ENCODE measurements at regions not wholly inside any gene's neighbourhood (a gene's known extent, or its start where the extent isn't known, plus 50 kb on each side); places are given as distances from the start of the nearest gene placed in this dataset.

GRCh38 chr3:73225991-73226390 is 164.5 kb downstream of the EBLN2 start:
- TF ChIP-seq POLR2A (IDR thresholded peaks at IDR 0.05) (no peak), CTCF (IDR thresholded peaks at IDR 0.05) (no peak)
- no peak overlapping the region for H3K4me3 ChIP-seq
- no peaks in the 10 kb centered on the region for H3K9me3 ChIP-seq
- no peaks in the 10 kb centered on the region for H3K4me1 ChIP-seq
- no peak overlapping the region for H3K27ac ChIP-seq
- DNase-seq, result no peak
- intact Hi-C loops (cut with DNase I; ENCODE audit: low total_unique reads), result no loop called here
- H3K36me3 ChIP-seq (ENCODE audit: low read depth, missing control alignments), result no peaks in the 10 kb centered on the region
- no peaks in the 10 kb centered on the region for H3K27me3 ChIP-seq
- 60 to 67% methylated on average over 2 of the region's 2 CpGs for WGBS, 2 donors

- TF ChIP-seq CTCF (IDR thresholded peaks at IDR 0.05) (no peak), POLR2A (IDR thresholded peaks at IDR 0.05) (no peak)
- no peaks in the 10 kb centered on the region for H3K4me1 ChIP-seq
- H3K27me3 ChIP-seq, result no peaks in the 10 kb centered on the region
- WGBS, 2 donors, result 67 to 69% methylated on average over 5 of the region's 5 CpGs
- no peak overlapping the region for H3K27ac ChIP-seq
- intact Hi-C loops (cut with DNase I; ENCODE audit: low total_unique reads), result no loop called here
- no peaks in the 10 kb centered on the region for H3K36me3 ChIP-seq (ENCODE audit: low read depth, missing control alignments)
- DNase-seq, result no peak
- no peak overlapping the region for H3K4me3 ChIP-seq
- no peaks in the 10 kb centered on the region for H3K9me3 ChIP-seq
Measured at GRCh38 chr3:73228000-73228399, 166.5 kb downstream of the EBLN2 start.

GRCh38 chr3:73228437-73228836 is 167.0 kb downstream of the EBLN2 start:
- no peaks in the 10 kb centered on the region for H3K36me3 ChIP-seq (ENCODE audit: low read depth, missing control alignments)
- H3K4me1 ChIP-seq, result no peaks in the 10 kb centered on the region
- no peak for DNase-seq
- intact Hi-C loops (cut with DNase I; ENCODE audit: low total_unique reads), result no loop called here
- TF ChIP-seq POLR2A (IDR thresholded peaks at IDR 0.05) (no peak), CTCF (IDR thresholded peaks at IDR 0.05) (no peak)
- no peaks in the 10 kb centered on the region for H3K9me3 ChIP-seq
- H3K27ac ChIP-seq, result no peak overlapping the region
- WGBS, 2 donors, result 67 to 77% methylated on average over 5 of the region's 5 CpGs
- H3K4me3 ChIP-seq, result no peak overlapping the region
- H3K27me3 ChIP-seq, result no peaks in the 10 kb centered on the region

GRCh38 chr3:73228959-73229358 is 167.5 kb downstream of the EBLN2 start:
- WGBS, 2 donors, result 72 to 74% methylated on average over 8 of the region's 8 CpGs
- Histone ChIP-seq H3K4me1 (no peaks in the 10 kb centered on the region), H3K9me3 (no peaks in the 10 kb centered on the region), H3K27ac (no peak overlapping the region), H3K27me3 (no peaks in the 10 kb centered on the region), H3K36me3 (ENCODE audit: low read depth, missing control alignments) (no peaks in the 10 kb centered on the region), H3K4me3 (no peak overlapping the region)
- TF ChIP-seq CTCF (IDR thresholded peaks at IDR 0.05) (no peak), POLR2A (IDR thresholded peaks at IDR 0.05) (no peak)
- DNase-seq, result no peak
- intact Hi-C loops (cut with DNase I; ENCODE audit: low total_unique reads), result no loop called here

GRCh38 chr3:73234354-73235014 is 173.0 kb downstream of the EBLN2 start:
- 83 to 95% methylated on average over 4 of the region's 4 CpGs for WGBS, 2 donors
- intact Hi-C loops (cut with DNase I; ENCODE audit: low total_unique reads), result no loop called here
- no peak overlapping the region for H3K27ac ChIP-seq
- DNase-seq, result no peak
- no peaks in the 10 kb centered on the region for H3K36me3 ChIP-seq (ENCODE audit: low read depth, missing control alignments)
- no peak overlapping the region for H3K4me3 ChIP-seq
- TF ChIP-seq POLR2A (IDR thresholded peaks at IDR 0.05) (no peak), CTCF (IDR thresholded peaks at IDR 0.05) (no peak)
- no peaks in the 10 kb centered on the region for H3K27me3 ChIP-seq
- no peaks in the 10 kb centered on the region for H3K9me3 ChIP-seq
- no peaks in the 10 kb centered on the region for H3K4me1 ChIP-seq
